ENCODE measurements at regions not wholly inside any gene's neighbourhood (a gene's known extent, or its start where the extent isn't known, plus 50 kb on each side); places are given as distances from the start of the nearest gene placed in this dataset.

- DNase-seq (ENCODE audit: low read depth): no peak
Observed at GRCh38 chr16:79713609-79714309, 113.2 kb upstream of the MAF start.

- DNase-seq (ENCODE audit: low read depth): no peak
Observed at GRCh38 chr16:79712276-79712675, 111.7 kb upstream of the MAF start.

- no peak for DNase-seq (ENCODE audit: low read depth)
Observed at GRCh38 chr16:79707876-79708275, 107.3 kb upstream of the MAF start.

- DNase-seq (ENCODE audit: low read depth): no peak
Observed at GRCh38 chr16:79703066-79703465, 102.5 kb upstream of the MAF start.

GRCh38 chr16:79698341-79698753 lies 97.8 kb upstream of the MAF start:
- no peak for DNase-seq (ENCODE audit: low read depth)

GRCh38 chr16:79697562-79698112 lies 97.1 kb upstream of the MAF start:
- no peak for DNase-seq (ENCODE audit: low read depth)

- no peak for DNase-seq (ENCODE audit: low read depth)
Observed at GRCh38 chr16:79691007-79691406, 90.5 kb upstream of the MAF start.

GRCh38 chr16:79690159-79690558 lies 89.6 kb upstream of the MAF start:
- DNase-seq (ENCODE audit: low read depth): no peak

- DNase-seq (ENCODE audit: low read depth): no peak
Observed at GRCh38 chr16:79687249-79688130, 87.0 kb upstream of the MAF start.

- DNase-seq (ENCODE audit: low read depth): no peak
Observed at GRCh38 chr16:79685871-79686270, 85.3 kb upstream of the MAF start.

- DNase-seq (ENCODE audit: low read depth): no peak
Observed at GRCh38 chr16:79679334-79679733, 78.8 kb upstream of the MAF start.

GRCh38 chr16:79677799-79678530 lies 77.4 kb upstream of the MAF start:
- DNase-seq (ENCODE audit: low read depth): no peak

- DNase-seq (ENCODE audit: low read depth): no peak
Observed at GRCh38 chr16:79673635-79674034, 73.1 kb upstream of the MAF start.

GRCh38 chr16:79672524-79672923 lies 72.0 kb upstream of the MAF start:
- DNase-seq (ENCODE audit: low read depth): no peak

- DNase-seq (ENCODE audit: low read depth): no peak
Observed at GRCh38 chr16:79668502-79668901, 68.0 kb upstream of the MAF start.

GRCh38 chr16:79665970-79666369 lies 65.4 kb upstream of the MAF start:
- DNase-seq (ENCODE audit: low read depth): no peak

- DNase-seq (ENCODE audit: low read depth): no peak
Observed at GRCh38 chr16:79664407-79664806, 63.9 kb upstream of the MAF start.

GRCh38 chr16:79662669-79663313 lies 62.3 kb upstream of the MAF start:
- DNase-seq (ENCODE audit: low read depth): no peak

GRCh38 chr16:79662122-79662521 lies 61.6 kb upstream of the MAF start:
- DNase-seq (ENCODE audit: low read depth): no peak

- DNase-seq (ENCODE audit: low read depth): no peak
Observed at GRCh38 chr16:79661578-79661977, 61.0 kb upstream of the MAF start.

- no peak for DNase-seq (ENCODE audit: low read depth)
Observed at GRCh38 chr16:79659344-79659743, 58.8 kb upstream of the MAF start.
